DOHH2 (cell line): ENCODE measurements at regions not wholly inside any gene's neighbourhood (a gene's known extent, or its start where the extent isn't known, plus 50 kb on each side); places are given as distances from the start of the nearest gene placed in this dataset.

ENCODE experiments used
- H3F3A ChIP-seq: fragments of 200-600 bp; sonication (generic), shearing (Covaris generic); 2 replicates; pipeline ENCODE4 v1.6.0; 2016; ENCODE audit warnings: antibody characterized with exemption, mild to moderate bottlenecking; ENCODE audit not compliant: control insufficient read depth, insufficient read depth
- H3K27ac ChIP-seq: fragments of 200-600 bp; sonication (generic); 2 replicates; pipeline ENCODE4 v1.5.1; 2014; ENCODE audit warnings: low read depth, mild to moderate bottlenecking, low read length, moderate library complexity
- H3K27me3 ChIP-seq: fragments of 200-600 bp; sonication (generic); 2 replicates; pipeline ENCODE4 v1.6.1; 2014; ENCODE audit warnings: mild to moderate bottlenecking, low read length, mixed read lengths; ENCODE audit not compliant: control insufficient read depth
- H3K36me3 ChIP-seq: fragments of 200-600 bp; sonication (generic); 2 replicates; pipeline ENCODE4 v1.6.1; 2014; ENCODE audit warnings: mild to moderate bottlenecking, low read length, moderate library complexity, mixed read lengths; ENCODE audit not compliant: control insufficient read depth
- H3K4me1 ChIP-seq: fragments of 200-600 bp; sonication (generic); 2 replicates; pipeline ENCODE4 v1.6.1; 2014; ENCODE audit warnings: mild to moderate bottlenecking, low read length, mixed read lengths; ENCODE audit not compliant: control insufficient read depth
- H3K4me2 ChIP-seq: fragments of 200-600 bp; sonication (generic); 2 replicates; pipeline ENCODE4 v1.6.0; 2014; ENCODE audit warnings: mild to moderate bottlenecking, low read length, moderate library complexity
- H3K4me3 ChIP-seq: fragments of 200-600 bp; sonication (generic); 2 replicates; pipeline ENCODE4 v1.5.1; 2014; ENCODE audit warnings: mild to moderate bottlenecking, low read length, mixed read lengths
- H3K79me2 ChIP-seq: fragments of 200-600 bp; sonication (generic); 2 replicates; pipeline ENCODE4 v1.6.1; 2014; ENCODE audit warnings: mild to moderate bottlenecking, low read length, mixed read lengths; ENCODE audit not compliant: control insufficient read depth
- H3K9me2 ChIP-seq: fragments of 200-600 bp; sonication (generic); replicated peaks from 2 replicates; pipeline ENCODE4 v1.6.1; 2014; ENCODE audit warnings: mild to moderate bottlenecking, low read length, mixed read lengths; ENCODE audit not compliant: control insufficient read depth
- H3K9me3 ChIP-seq: fragments of 200-600 bp; sonication (generic); 2 replicates; pipeline ENCODE4 v1.6.1; 2014; ENCODE audit warnings: antibody characterized with exemption, low read length, mixed read lengths; ENCODE audit not compliant: control insufficient read depth, insufficient read depth
- H4K20me1 ChIP-seq: fragments of 200-600 bp; sonication (generic); 2 replicates; pipeline ENCODE4 v1.6.0; 2014; ENCODE audit warnings: low read depth, mild to moderate bottlenecking, antibody characterized with exemption, low read length, moderate library complexity; ENCODE audit not compliant: control insufficient read depth, insufficient read depth
- EZH2phosphoT487 ChIP-seq: fragments of 200-600 bp; sonication (generic); IDR thresholded peaks from 2 replicates; pipeline ENCODE4 v1.6.1; 2017; ENCODE audit warnings: borderline replicate concordance, mild to moderate bottlenecking, antibody characterized with exemption, low read length, moderate library complexity, mixed read lengths
- TF ChIP-seq, protein P1 (sequence below): fragments of 200-600 bp; sonication (generic); IDR thresholded peaks from one replicate; pipeline ENCODE4 v1.5.1; 2014; ENCODE audit warnings: antibody characterized with exemption, mild to moderate bottlenecking, low read depth, low read length; ENCODE audit not compliant: poor library complexity, severe bottlenecking

DNA sequence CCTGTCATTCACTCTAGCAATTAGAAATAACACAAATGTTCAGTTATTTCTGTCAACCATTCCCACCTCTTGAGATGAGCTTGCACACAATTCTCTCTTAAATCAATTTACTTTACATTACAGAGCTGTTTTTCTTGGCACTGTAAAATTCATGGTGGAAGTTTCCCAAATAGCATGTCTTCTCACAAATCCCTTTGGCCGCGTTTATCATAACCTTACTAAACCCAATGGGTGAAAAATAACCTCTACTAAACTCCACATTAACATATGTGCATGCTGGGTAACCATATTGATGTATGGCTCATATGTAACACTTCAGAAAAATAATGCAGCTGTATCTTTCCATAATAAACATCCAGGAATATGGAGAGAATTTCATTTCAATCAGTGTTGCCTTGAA is 75.5 kb upstream of the SULT1C3 start:
- no peaks in the 10 kb centered on the region for H3K79me2 ChIP-seq
- H3F3A ChIP-seq = no peaks in the 10 kb centered on the region
- H4K20me1 ChIP-seq = no peaks in the 10 kb centered on the region
- no peaks in the 10 kb centered on the region for H3K9me2 ChIP-seq
- H3K4me2 ChIP-seq = no peak overlapping the region
- no peak for TF ChIP-seq EZH2phosphoT487
- TF ChIP-seq, protein P1, sequence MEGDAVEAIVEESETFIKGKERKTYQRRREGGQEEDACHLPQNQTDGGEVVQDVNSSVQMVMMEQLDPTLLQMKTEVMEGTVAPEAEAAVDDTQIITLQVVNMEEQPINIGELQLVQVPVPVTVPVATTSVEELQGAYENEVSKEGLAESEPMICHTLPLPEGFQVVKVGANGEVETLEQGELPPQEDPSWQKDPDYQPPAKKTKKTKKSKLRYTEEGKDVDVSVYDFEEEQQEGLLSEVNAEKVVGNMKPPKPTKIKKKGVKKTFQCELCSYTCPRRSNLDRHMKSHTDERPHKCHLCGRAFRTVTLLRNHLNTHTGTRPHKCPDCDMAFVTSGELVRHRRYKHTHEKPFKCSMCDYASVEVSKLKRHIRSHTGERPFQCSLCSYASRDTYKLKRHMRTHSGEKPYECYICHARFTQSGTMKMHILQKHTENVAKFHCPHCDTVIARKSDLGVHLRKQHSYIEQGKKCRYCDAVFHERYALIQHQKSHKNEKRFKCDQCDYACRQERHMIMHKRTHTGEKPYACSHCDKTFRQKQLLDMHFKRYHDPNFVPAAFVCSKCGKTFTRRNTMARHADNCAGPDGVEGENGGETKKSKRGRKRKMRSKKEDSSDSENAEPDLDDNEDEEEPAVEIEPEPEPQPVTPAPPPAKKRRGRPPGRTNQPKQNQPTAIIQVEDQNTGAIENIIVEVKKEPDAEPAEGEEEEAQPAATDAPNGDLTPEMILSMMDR = no peak
- no peaks in the 10 kb centered on the region for H3K27me3 ChIP-seq
- no peak overlapping the region for H3K4me3 ChIP-seq
- H3K27ac ChIP-seq = no peak overlapping the region
- no peaks in the 10 kb centered on the region for H3K36me3 ChIP-seq
- no peaks in the 10 kb centered on the region for H3K4me1 ChIP-seq
- no peaks in the 10 kb centered on the region for H3K9me3 ChIP-seq

DNA sequence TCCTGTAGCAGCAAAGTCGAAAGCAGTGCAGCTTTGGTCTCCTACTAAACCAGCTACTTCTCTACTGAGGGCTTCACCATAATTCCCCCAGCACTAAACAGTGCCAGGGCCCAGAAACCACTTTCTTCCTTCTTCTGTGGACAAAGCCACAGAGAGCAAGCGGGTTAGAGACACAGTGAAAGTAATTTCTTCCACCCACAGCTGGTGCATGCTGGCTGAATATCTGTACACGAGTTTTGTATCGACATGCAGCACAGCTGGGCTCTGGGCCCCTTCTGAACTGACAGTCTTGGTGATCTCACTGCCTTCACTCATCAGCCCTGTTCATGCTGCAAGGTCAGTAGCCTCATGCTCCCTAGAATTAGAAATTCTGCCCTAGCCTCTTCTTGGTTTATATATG is 74.0 kb upstream of the SULT1C3 start:
- no peaks in the 10 kb centered on the region for H3F3A ChIP-seq
- H4K20me1 ChIP-seq = no peaks in the 10 kb centered on the region
- H3K4me1 ChIP-seq = no peaks in the 10 kb centered on the region
- H3K79me2 ChIP-seq = no peaks in the 10 kb centered on the region
- TF ChIP-seq EZH2phosphoT487 = no peak
- TF ChIP-seq, protein P1 = no peak
- no peaks in the 10 kb centered on the region for H3K27me3 ChIP-seq
- H3K4me2 ChIP-seq = no peak overlapping the region
- no peak overlapping the region for H3K27ac ChIP-seq
- H3K9me3 ChIP-seq = no peaks in the 10 kb centered on the region
- H3K4me3 ChIP-seq = no peak overlapping the region
- no peaks in the 10 kb centered on the region for H3K36me3 ChIP-seq
- H3K9me2 ChIP-seq = no peaks in the 10 kb centered on the region

DNA sequence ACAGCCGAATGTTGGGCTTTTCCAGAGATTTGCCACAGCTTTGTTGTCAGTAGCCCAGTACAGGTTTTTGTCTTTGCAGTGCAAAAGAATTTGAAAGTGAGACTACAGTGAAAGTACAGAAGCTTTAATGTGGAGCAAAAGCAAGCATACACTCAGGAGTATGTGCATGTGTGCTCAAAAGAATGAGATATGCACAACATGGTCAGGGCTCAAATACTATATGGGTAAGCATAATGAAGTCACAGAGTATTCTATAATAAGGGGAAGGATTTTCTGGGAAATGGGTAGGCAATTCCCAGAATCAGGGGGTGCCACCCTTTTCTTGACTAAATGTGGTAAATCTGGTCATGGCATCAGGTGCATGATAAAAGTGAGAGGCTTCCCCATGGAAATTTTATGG is 72.1 kb upstream of the SULT1C3 start:
- Histone ChIP-seq H3K4me1 (no peaks in the 10 kb centered on the region), H3K9me2 (no peaks in the 10 kb centered on the region), H3K27ac (no peak overlapping the region), H4K20me1 (no peaks in the 10 kb centered on the region), H3K79me2 (no peaks in the 10 kb centered on the region), H3F3A (no peaks in the 10 kb centered on the region), H3K9me3 (no peaks in the 10 kb centered on the region), H3K27me3 (no peaks in the 10 kb centered on the region), H3K4me3 (no peak overlapping the region), H3K4me2 (no peak overlapping the region), H3K36me3 (no peaks in the 10 kb centered on the region)
- TF ChIP-seq, protein P1 = no peak

DNA sequence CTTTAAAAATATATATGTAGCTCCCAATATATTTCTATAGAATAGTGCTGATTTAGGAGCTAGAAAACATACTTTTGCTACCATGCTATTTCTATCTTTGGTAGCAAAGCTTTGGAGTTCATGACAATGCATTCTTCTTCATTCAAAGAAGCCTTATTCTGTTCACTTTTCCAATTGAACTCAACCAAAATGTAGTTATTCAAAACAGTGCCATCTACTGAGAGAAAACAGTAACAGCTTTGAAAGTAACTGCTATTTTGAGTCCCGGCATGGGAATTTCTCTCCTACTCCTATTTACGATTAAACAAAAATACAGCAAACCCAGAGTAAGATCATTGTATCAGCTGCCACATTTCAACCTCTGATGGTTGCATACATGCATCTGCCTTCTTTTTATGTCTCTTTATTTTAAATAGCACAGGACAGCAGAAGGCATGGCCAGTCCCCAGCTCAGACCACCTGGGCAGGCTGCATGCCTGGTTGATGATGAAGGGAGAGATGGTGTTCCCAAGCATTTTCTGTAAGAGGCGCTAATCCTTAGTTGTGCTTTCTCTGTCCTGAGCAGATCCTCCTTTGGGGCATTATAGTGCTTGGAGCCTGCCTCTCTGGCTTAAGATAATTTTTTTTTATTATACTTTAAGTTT is 69.7 kb upstream of the SULT1C3 start:
- no peak overlapping the region for H3K4me2 ChIP-seq
- H3F3A ChIP-seq = no peaks in the 10 kb centered on the region
- no peak overlapping the region for H3K27ac ChIP-seq
- no peaks in the 10 kb centered on the region for H3K4me1 ChIP-seq
- no peaks in the 10 kb centered on the region for H3K9me2 ChIP-seq
- no peaks in the 10 kb centered on the region for H3K79me2 ChIP-seq
- no peak overlapping the region for H3K4me3 ChIP-seq
- H3K9me3 ChIP-seq = no peaks in the 10 kb centered on the region
- TF ChIP-seq, protein P1 = peak; percentile 62
- TF ChIP-seq EZH2phosphoT487 = no peak
- no peaks in the 10 kb centered on the region for H3K36me3 ChIP-seq
- no peaks in the 10 kb centered on the region for H3K27me3 ChIP-seq
- no peaks in the 10 kb centered on the region for H4K20me1 ChIP-seq
